BE2C (cell line): ENCODE measurements at regions not wholly inside any gene's neighbourhood (a gene's known extent, or its start where the extent isn't known, plus 50 kb on each side); places are given as distances from the start of the nearest gene placed in this dataset.

Experiments used
- DNase-seq: peaks from one replicate; pipeline ENCODE4 v3.0.0-alpha.2; 2020
- H3K27me3 ChIP-seq: fragments of 250-450 bp; sonication (Bioruptor Pico); 2 replicates; pipeline ENCODE4 v1.5.1; 2020; ENCODE audit warnings: mild to moderate bottlenecking
- H3K36me3 ChIP-seq: fragments of 250-450 bp; sonication (Bioruptor Pico); 2 replicates; pipeline ENCODE4 v1.5.1; 2020; ENCODE audit warnings: mild to moderate bottlenecking
- H3K4me1 ChIP-seq: fragments of 250-450 bp; sonication (Bioruptor Pico); 2 replicates; pipeline ENCODE4 v1.5.1; 2020
- H3K4me3 ChIP-seq: 2 replicates; pipeline ENCODE4 v1.5.1; 2011; ENCODE audit warnings: low read depth, low read length
- H3K9me3 ChIP-seq: fragments of 250-450 bp; sonication (Bioruptor Pico); 2 replicates; pipeline ENCODE4 v1.5.1; 2020
- TF ChIP-seq, protein P1 (sequence below): IDR thresholded peaks from 2 replicates; pipeline ENCODE4 v1.5.1; 2012; ENCODE audit warnings: mild to moderate bottlenecking, low read depth, low read length

- no peaks in the 10 kb centered on the region for H3K36me3 ChIP-seq
- no peak for DNase-seq
- H3K9me3 ChIP-seq = no peaks in the 10 kb centered on the region
- no peaks in the 10 kb centered on the region for H3K4me1 ChIP-seq
- no peaks in the 10 kb centered on the region for H3K27me3 ChIP-seq
- H3K4me3 ChIP-seq = no peak overlapping the region
- TF ChIP-seq, protein P1, sequence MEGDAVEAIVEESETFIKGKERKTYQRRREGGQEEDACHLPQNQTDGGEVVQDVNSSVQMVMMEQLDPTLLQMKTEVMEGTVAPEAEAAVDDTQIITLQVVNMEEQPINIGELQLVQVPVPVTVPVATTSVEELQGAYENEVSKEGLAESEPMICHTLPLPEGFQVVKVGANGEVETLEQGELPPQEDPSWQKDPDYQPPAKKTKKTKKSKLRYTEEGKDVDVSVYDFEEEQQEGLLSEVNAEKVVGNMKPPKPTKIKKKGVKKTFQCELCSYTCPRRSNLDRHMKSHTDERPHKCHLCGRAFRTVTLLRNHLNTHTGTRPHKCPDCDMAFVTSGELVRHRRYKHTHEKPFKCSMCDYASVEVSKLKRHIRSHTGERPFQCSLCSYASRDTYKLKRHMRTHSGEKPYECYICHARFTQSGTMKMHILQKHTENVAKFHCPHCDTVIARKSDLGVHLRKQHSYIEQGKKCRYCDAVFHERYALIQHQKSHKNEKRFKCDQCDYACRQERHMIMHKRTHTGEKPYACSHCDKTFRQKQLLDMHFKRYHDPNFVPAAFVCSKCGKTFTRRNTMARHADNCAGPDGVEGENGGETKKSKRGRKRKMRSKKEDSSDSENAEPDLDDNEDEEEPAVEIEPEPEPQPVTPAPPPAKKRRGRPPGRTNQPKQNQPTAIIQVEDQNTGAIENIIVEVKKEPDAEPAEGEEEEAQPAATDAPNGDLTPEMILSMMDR = no peak
These were observed 933.4 kb upstream of the COX7C start for GRCh38 chr5:85684351-85684750.

GRCh38 chr5:85703296-85703695, 914.4 kb upstream of the COX7C start:
- Histone ChIP-seq H3K4me1 (no peaks in the 10 kb centered on the region), H3K4me3 (no peak overlapping the region), H3K27me3 (no peaks in the 10 kb centered on the region; the same call in 1 of the 2 replicates), H3K36me3 (no peaks in the 10 kb centered on the region), H3K9me3 (no peaks in the 10 kb centered on the region)
- TF ChIP-seq, protein P1 = no peak
- no peak for DNase-seq

- H3K36me3 ChIP-seq = no peaks in the 10 kb centered on the region
- no peaks in the 10 kb centered on the region for H3K4me1 ChIP-seq
- no peaks in the 10 kb centered on the region; the same call in 1 of the 2 replicates for H3K27me3 ChIP-seq
- no peak for DNase-seq
- TF ChIP-seq, protein P1 = no peak
- H3K9me3 ChIP-seq = no peaks in the 10 kb centered on the region
- H3K4me3 ChIP-seq = no peak overlapping the region
These were observed 908.0 kb upstream of the COX7C start for GRCh38 chr5:85709728-85710127.

DNA sequence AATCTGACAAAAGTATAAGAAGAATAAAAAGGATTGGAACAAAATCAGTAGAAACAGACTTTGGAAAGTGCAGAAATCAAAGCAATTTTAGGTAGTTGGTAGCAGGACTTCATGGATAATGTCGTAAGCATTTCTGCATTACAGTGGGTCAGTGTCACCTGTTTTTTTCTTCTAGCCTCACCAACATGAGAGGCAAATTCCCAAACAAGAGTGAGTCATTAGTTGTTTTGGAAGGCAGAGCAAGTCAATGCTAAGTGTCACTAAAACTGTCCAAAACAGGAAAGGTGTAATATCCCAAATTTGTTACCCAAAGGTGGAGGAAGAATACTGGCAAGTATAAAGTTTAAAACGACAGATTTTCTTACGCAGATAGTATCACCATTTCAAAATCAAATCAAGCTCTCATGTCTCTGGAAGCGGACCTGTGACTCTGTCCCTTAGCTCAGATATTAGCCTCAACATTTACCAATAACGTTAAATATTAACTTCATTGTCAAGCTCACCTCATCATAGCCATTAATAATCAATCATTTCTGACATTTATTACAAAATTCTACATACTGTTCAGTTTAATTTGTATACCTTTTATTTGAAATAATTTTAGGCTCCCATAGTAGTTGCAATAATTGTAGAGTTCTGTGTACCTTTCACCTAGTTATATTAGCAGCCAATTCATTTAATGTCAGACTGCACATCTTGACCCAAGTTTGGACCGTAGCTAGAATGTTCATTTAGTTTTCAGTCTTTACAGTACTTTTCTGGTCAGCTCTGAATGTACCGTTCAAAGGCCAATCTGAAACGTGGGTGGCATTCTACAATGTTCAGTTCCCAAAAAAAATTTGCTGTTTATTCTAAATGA, 901.2 kb upstream of the COX7C start:
- no peaks in the 10 kb centered on the region for H3K9me3 ChIP-seq
- DNase-seq = no peak

GRCh38 chr5:85717203-85717563, 900.6 kb upstream of the COX7C start:
- H3K4me1 ChIP-seq = no peaks in the 10 kb centered on the region
- H3K9me3 ChIP-seq = no peaks in the 10 kb centered on the region
- no peaks in the 10 kb centered on the region for H3K27me3 ChIP-seq
- H3K36me3 ChIP-seq = no peaks in the 10 kb centered on the region
- no peak for DNase-seq
- TF ChIP-seq, protein P1 = no peak
- H3K4me3 ChIP-seq = no peak overlapping the region

More for the DNA sequence above, 901.2 kb upstream of the COX7C start:
- no peaks in the 10 kb centered on the region for H3K36me3 ChIP-seq
- H3K4me1 ChIP-seq = no peaks in the 10 kb centered on the region
- H3K27me3 ChIP-seq = no peaks in the 10 kb centered on the region
- TF ChIP-seq, protein P1 = no peak
- no peak overlapping the region for H3K4me3 ChIP-seq

DNA sequence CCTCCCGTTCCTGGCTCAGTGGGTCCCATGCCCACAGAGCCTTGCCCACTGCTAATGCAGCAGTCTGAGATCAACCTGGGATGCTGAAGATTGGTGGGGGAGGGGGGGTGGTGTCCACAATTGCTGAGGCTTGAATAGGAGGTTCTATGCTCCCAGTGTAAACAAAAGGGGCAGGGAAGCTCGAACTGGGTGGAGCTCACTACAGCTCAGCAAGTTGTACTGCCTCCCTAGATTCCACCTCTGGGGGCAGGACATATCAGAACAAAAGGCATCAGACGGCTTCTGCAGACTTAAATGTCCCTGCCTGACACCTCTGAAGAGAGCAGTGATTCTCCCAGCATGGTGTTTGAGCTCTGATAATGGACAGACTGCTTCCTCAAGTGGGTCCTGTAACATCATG, 885.6 kb upstream of the COX7C start:
- no peak for DNase-seq
- H3K4me3 ChIP-seq = no peak overlapping the region
- no peaks in the 10 kb centered on the region for H3K9me3 ChIP-seq
- H3K27me3 ChIP-seq = no peaks in the 10 kb centered on the region
- TF ChIP-seq, protein P1 = no peak
- H3K36me3 ChIP-seq = no peaks in the 10 kb centered on the region
- no peaks in the 10 kb centered on the region for H3K4me1 ChIP-seq
